ENCODE measurements at regions not wholly inside any gene's neighbourhood (a gene's known extent, or its start where the extent isn't known, plus 50 kb on each side); places are given as distances from the start of the nearest gene placed in this dataset.

GRCh38 chr2:67065046-67065445, 332.1 kb upstream of the ETAA1 start:
- Histone ChIP-seq H3K4me3 (ENCODE audit: low read depth in 2 of 2, low read length in 2 of 2) (no peak overlapping the region), H3K4me1 (ENCODE audit: control insufficient read depth, insufficient read depth, low read length) (no peaks in the 10 kb centered on the region), H3K9me3 (ENCODE audit: control insufficient read depth, insufficient read depth, low read depth, low read length) (no peaks in the 10 kb centered on the region), H3K36me3 (ENCODE audit: control insufficient read depth, insufficient read depth, low read length) (no peaks in the 10 kb centered on the region), H3K27ac (ENCODE audit: low read length) (no peak overlapping the region), H3K27me3 (ENCODE audit: control insufficient read depth, insufficient read depth, low read length) (no peaks in the 10 kb centered on the region)
- ChIA-PET CTCF (no interaction called here), POLR2A (no interaction called here)
- BruUV-seq (replicated peaks), result no TSS peak
- ATAC-seq, result no peak
- in situ Hi-C loops (cut with HindIII; ENCODE audit: low pct_unique_long_range_greater_than_20kb, low sequenced_read_pairs) (no loop called here), intact Hi-C loops (cut with micrococcal nuclease; ENCODE audit: unreplicated experiment) (no loop called here)
- no peak for TF ChIP-seq CTCF (IDR thresholded peaks at IDR 0.05)
- no peak for DNase-seq (ENCODE audit: low read depth, low spot score)

DNA sequence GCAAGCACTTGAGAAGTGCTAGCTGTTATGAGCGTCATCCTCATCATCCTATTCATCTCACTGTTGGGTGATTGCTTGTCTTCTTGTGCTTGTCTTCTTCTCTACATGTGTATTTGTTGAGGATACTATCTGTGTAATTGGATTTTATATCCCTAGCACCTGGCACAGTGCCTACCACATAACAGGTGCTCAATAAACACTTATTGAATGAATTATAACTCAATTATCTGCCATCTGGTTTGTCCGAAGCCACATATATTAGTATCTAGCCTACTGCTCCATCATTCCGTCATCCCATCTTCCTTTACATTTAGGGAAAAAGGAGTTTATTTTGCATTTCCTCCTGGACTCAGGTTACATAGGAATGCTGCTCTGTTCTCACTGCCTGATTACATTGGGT, 330.4 kb upstream of the ETAA1 start:
- Histone ChIP-seq H3K27ac (ENCODE audit: low read length) (no peak overlapping the region), H3K4me3 (ENCODE audit: low read depth in 2 of 2, low read length in 2 of 2) (no peak overlapping the region), H3K36me3 (ENCODE audit: control insufficient read depth, insufficient read depth, low read length) (no peaks in the 10 kb centered on the region), H3K27me3 (ENCODE audit: control insufficient read depth, insufficient read depth, low read length) (no peaks in the 10 kb centered on the region), H3K9me3 (ENCODE audit: control insufficient read depth, insufficient read depth, low read depth, low read length) (no peaks in the 10 kb centered on the region), H3K4me1 (ENCODE audit: control insufficient read depth, insufficient read depth, low read length) (no peaks in the 10 kb centered on the region)
- POLR2A ChIA-PET, result no interaction called here
- CTCF ChIA-PET, result no interaction called here
- DNase-seq (ENCODE audit: low read depth, low spot score) (no peak), ATAC-seq (no peak)
- no peak for TF ChIP-seq TCF7L2 (IDR thresholded peaks at IDR 0.05; ENCODE audit: low read depth, low read length)
- TF ChIP-seq, protein P1, sequence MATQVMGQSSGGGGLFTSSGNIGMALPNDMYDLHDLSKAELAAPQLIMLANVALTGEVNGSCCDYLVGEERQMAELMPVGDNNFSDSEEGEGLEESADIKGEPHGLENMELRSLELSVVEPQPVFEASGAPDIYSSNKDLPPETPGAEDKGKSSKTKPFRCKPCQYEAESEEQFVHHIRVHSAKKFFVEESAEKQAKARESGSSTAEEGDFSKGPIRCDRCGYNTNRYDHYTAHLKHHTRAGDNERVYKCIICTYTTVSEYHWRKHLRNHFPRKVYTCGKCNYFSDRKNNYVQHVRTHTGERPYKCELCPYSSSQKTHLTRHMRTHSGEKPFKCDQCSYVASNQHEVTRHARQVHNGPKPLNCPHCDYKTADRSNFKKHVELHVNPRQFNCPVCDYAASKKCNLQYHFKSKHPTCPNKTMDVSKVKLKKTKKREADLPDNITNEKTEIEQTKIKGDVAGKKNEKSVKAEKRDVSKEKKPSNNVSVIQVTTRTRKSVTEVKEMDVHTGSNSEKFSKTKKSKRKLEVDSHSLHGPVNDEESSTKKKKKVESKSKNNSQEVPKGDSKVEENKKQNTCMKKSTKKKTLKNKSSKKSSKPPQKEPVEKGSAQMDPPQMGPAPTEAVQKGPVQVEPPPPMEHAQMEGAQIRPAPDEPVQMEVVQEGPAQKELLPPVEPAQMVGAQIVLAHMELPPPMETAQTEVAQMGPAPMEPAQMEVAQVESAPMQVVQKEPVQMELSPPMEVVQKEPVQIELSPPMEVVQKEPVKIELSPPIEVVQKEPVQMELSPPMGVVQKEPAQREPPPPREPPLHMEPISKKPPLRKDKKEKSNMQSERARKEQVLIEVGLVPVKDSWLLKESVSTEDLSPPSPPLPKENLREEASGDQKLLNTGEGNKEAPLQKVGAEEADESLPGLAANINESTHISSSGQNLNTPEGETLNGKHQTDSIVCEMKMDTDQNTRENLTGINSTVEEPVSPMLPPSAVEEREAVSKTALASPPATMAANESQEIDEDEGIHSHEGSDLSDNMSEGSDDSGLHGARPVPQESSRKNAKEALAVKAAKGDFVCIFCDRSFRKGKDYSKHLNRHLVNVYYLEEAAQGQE (IDR thresholded peaks at IDR 0.05; ENCODE audit: insufficient read depth in 1 of 2, low read depth in 2 of 2, low read length in 1 of 2), result no peak
- no peak for TF ChIP-seq POLR2AphosphoS5 (IDR thresholded peaks at IDR 0.05; ENCODE audit: low read depth, low read length)
- TF ChIP-seq CTCF (IDR thresholded peaks at IDR 0.05), result no peak
- no peak for TF ChIP-seq SIN3A (IDR thresholded peaks at IDR 0.05; ENCODE audit: borderline replicate concordance, insufficient read depth, low read depth, low read length)
- no TSS peak for BruUV-seq (replicated peaks)
- in situ Hi-C loops (cut with HindIII; ENCODE audit: low pct_unique_long_range_greater_than_20kb, low sequenced_read_pairs) (no loop called here), intact Hi-C loops (cut with micrococcal nuclease; ENCODE audit: unreplicated experiment) (no loop called here)

GRCh38 chr2:67067656-67068055, 329.5 kb upstream of the ETAA1 start:
- Histone ChIP-seq H3K9me3 (ENCODE audit: control insufficient read depth, insufficient read depth, low read depth, low read length) (no peaks in the 10 kb centered on the region), H3K4me3 (ENCODE audit: low read depth in 2 of 2, low read length in 2 of 2) (no peak overlapping the region), H3K4me1 (ENCODE audit: control insufficient read depth, insufficient read depth, low read length) (no peaks in the 10 kb centered on the region), H3K27me3 (ENCODE audit: control insufficient read depth, insufficient read depth, low read length) (no peaks in the 10 kb centered on the region), H3K36me3 (ENCODE audit: control insufficient read depth, insufficient read depth, low read length) (no peaks in the 10 kb centered on the region), H3K27ac (ENCODE audit: low read length) (no peak overlapping the region)
- no TSS peak for BruUV-seq (replicated peaks)
- TF ChIP-seq CTCF (IDR thresholded peaks at IDR 0.05) (no peak), POLR2AphosphoS5 (IDR thresholded peaks at IDR 0.05; ENCODE audit: low read depth, low read length) (no peak), SIN3A (IDR thresholded peaks at IDR 0.05; ENCODE audit: borderline replicate concordance, insufficient read depth, low read depth, low read length) (no peak), TCF7L2 (IDR thresholded peaks at IDR 0.05; ENCODE audit: low read depth, low read length) (no peak)
- TF ChIP-seq, protein P1 (IDR thresholded peaks at IDR 0.05; ENCODE audit: insufficient read depth in 1 of 2, low read depth in 2 of 2, low read length in 1 of 2), result no peak
- in situ Hi-C loops (cut with HindIII; ENCODE audit: low pct_unique_long_range_greater_than_20kb, low sequenced_read_pairs), result no loop called here
- no peak for ATAC-seq
- CTCF ChIA-PET, result no interaction called here
- DNase-seq (ENCODE audit: low read depth, low spot score), result no peak
- intact Hi-C loops (cut with micrococcal nuclease; ENCODE audit: unreplicated experiment), result no loop called here
- POLR2A ChIA-PET, result no interaction called here
